Testis (tissue), 2 donors: ENCODE measurements at regions not wholly inside any gene's neighbourhood (a gene's known extent, or its start where the extent isn't known, plus 50 kb on each side); places are given as distances from the start of the nearest gene placed in this dataset.

Experiments used
- DNase-seq: peaks from one replicate; pipeline ENCODE4 v3.0.0-alpha.2; 2019
- H3K27ac ChIP-seq, 2 donors: fragments of 200-600 bp; sonication (generic); one replicate each; pipeline ENCODE4 v1.5.1; 2019
- H3K27me3 ChIP-seq: fragments of 200-600 bp; sonication (generic); one replicate; pipeline ENCODE4 v1.5.1; 2019
- H3K36me3 ChIP-seq: fragments of 200-600 bp; sonication (generic); one replicate; pipeline ENCODE4 v1.5.1; 2017; ENCODE audit warnings: low read depth; ENCODE audit errors: missing control alignments
- H3K4me1 ChIP-seq: fragments of 200-600 bp; sonication (generic); one replicate; pipeline ENCODE4 v1.5.1; 2019
- H3K4me3 ChIP-seq, 2 donors: fragments of 200-600 bp; sonication (generic); one replicate each; pipeline ENCODE4 v1.5.1; 2017 to 2019
- H3K9me3 ChIP-seq: fragments of 200-600 bp; sonication (generic); one replicate; pipeline ENCODE4 v1.5.1; 2017
- CTCF ChIP-seq, 3 experiments: fragments of 450-650 bp in 2 of 3; fragments of 200-600 bp in 1 of 3; sonication (generic) in 1 of 3; IDR thresholded peaks; one replicate each; pipeline ENCODE4 v1.5.1; 2016 to 2019; ENCODE audit warnings: antibody characterized with exemption in 3 of 3, mild to moderate bottlenecking in 2 of 3, moderate library complexity in 1 of 3
- POLR2A ChIP-seq: fragments of 450-650 bp; IDR thresholded peaks from one replicate; pipeline ENCODE4 v1.6.1; 2017; ENCODE audit warnings: antibody characterized with exemption, mild to moderate bottlenecking, moderate library complexity
- WGBS, 2 donors: methylation state at CpG; one replicate each; pipeline ENCODE4 v1.1.5; 2018; 5-methylcytosine and 5-hydroxymethylcytosine counted together
- intact Hi-C: fragments of 100-400 bp; cut with DNase I; formaldehyde crosslinking; loops from one replicate; pipeline ENCODE4 v1.15.1; 2023; ENCODE audit warnings: low total_unique reads

GRCh38 chr2:2916621-2917020 is 461.0 kb downstream of the EIPR1 start:
- no peak for DNase-seq
- no peak for TF ChIP-seq POLR2A
- no peak for TF ChIP-seq CTCF (IDR thresholded peaks at IDR 0.05)

GRCh38 chr2:2914252-2914651 is 463.4 kb downstream of the EIPR1 start:
- no peaks in the 10 kb centered on the region for H3K9me3 ChIP-seq
- H3K27me3 ChIP-seq = no peaks in the 10 kb centered on the region
- no peaks in the 10 kb centered on the region for H3K4me1 ChIP-seq
- no peak overlapping the region for H3K27ac ChIP-seq
- 80 to 93% methylated on average over 8 of the region's 8 CpGs for WGBS, 2 donors
- no peak overlapping the region for H3K4me3 ChIP-seq
- H3K36me3 ChIP-seq = no peaks in the 10 kb centered on the region
- intact Hi-C loops = no loop called here
- no peak for TF ChIP-seq POLR2A
- TF ChIP-seq CTCF (IDR thresholded peaks at IDR 0.05) = no peak
- no peak for DNase-seq

More at GRCh38 chr2:2916621-2917020, 461.0 kb downstream of the EIPR1 start:
- H3K9me3 ChIP-seq = no peaks in the 10 kb centered on the region
- no peak overlapping the region for H3K4me3 ChIP-seq
- H3K36me3 ChIP-seq = no peaks in the 10 kb centered on the region
- WGBS, 2 donors = 89 to 92% methylated on average over 5 of the region's 5 CpGs
- intact Hi-C loops = no loop called here
- no peak overlapping the region for H3K27ac ChIP-seq
- H3K4me1 ChIP-seq = no peaks in the 10 kb centered on the region
- no peaks in the 10 kb centered on the region for H3K27me3 ChIP-seq

- no peak overlapping the region for H3K4me3 ChIP-seq
- intact Hi-C loops = no loop called here
- no peaks in the 10 kb centered on the region for H3K9me3 ChIP-seq
- no peak overlapping the region for H3K27ac ChIP-seq
- H3K4me1 ChIP-seq = no peaks in the 10 kb centered on the region
- H3K27me3 ChIP-seq = no peaks in the 10 kb centered on the region
- H3K36me3 ChIP-seq = no peaks in the 10 kb centered on the region
- TF ChIP-seq CTCF (IDR thresholded peaks at IDR 0.05) (no peak), POLR2A (no peak)
- DNase-seq = no peak
- 89 to 91% methylated on average over 13 of the region's 13 CpGs for WGBS, 2 donors
Measured at GRCh38 chr2:2913601-2914120, 464.0 kb downstream of the EIPR1 start.

GRCh38 chr2:2912731-2913130 is 464.9 kb downstream of the EIPR1 start:
- Histone ChIP-seq H3K4me1 (no peaks in the 10 kb centered on the region), H3K27ac (no peak overlapping the region), H3K27me3 (no peaks in the 10 kb centered on the region), H3K9me3 (no peaks in the 10 kb centered on the region), H3K36me3 (no peaks in the 10 kb centered on the region), H3K4me3 (no peak overlapping the region)
- intact Hi-C loops = no loop called here
- TF ChIP-seq POLR2A = no peak
- TF ChIP-seq CTCF (IDR thresholded peaks at IDR 0.05) = no peak
- DNase-seq = no peak
- 90 to 93% methylated on average over 9 to 10 of the region's 10 CpGs for WGBS, 2 donors

- Histone ChIP-seq H3K36me3 (no peaks in the 10 kb centered on the region), H3K27ac (no peak overlapping the region), H3K4me3 (no peak overlapping the region), H3K9me3 (no peaks in the 10 kb centered on the region), H3K27me3 (no peaks in the 10 kb centered on the region), H3K4me1 (no peaks in the 10 kb centered on the region)
- 88 to 89% methylated on average over 3 of the region's 3 CpGs for WGBS, 2 donors
- TF ChIP-seq POLR2A (no peak), CTCF (IDR thresholded peaks at IDR 0.05) (no peak)
- intact Hi-C loops = no loop called here
- no peak for DNase-seq
Measured at GRCh38 chr2:2912293-2912692, 465.3 kb downstream of the EIPR1 start.
